GM06990 (cell line): ENCODE measurements at regions not wholly inside any gene's neighbourhood (a gene's known extent, or its start where the extent isn't known, plus 50 kb on each side); places are given as distances from the start of the nearest gene placed in this dataset.

Experiments
- DNase-seq: peaks from one replicate; pipeline ENCODE4 v3.0.0-alpha.2; 2011; ENCODE audit not compliant: insufficient read length; ENCODE audit errors: extremely low read depth
- H3K27me3 ChIP-seq: replicated peaks from 2 replicates; pipeline ENCODE4 v1.6.0; 2011; ENCODE audit warnings: low read length; ENCODE audit not compliant: control insufficient read depth, insufficient read depth
- H3K36me3 ChIP-seq: 2 replicates; pipeline ENCODE4 v1.5.1; 2011; ENCODE audit warnings: low read length; ENCODE audit not compliant: control insufficient read depth, insufficient read depth
- H3K4me3 ChIP-seq: replicated peaks from 2 replicates; pipeline ENCODE4 v1.5.1; 2011; ENCODE audit warnings: low read depth, mild to moderate bottlenecking, control low read depth, low read length
- CTCF ChIP-seq: IDR thresholded peaks from 2 replicates; pipeline ENCODE4 v1.5.1; 2011; ENCODE audit warnings: low read length, control low read depth, mild to moderate bottlenecking, inconsistent platforms; ENCODE audit not compliant: insufficient read depth, poor library complexity, severe bottlenecking

GRCh38 chr7:115758025-115758424 is 272.5 kb downstream of the TFEC start:
- no peak for DNase-seq
- H3K4me3 ChIP-seq, result no peak overlapping the region
- no peaks in the 10 kb centered on the region for H3K36me3 ChIP-seq
- H3K27me3 ChIP-seq, result no peaks in the 10 kb centered on the region
- no peak for TF ChIP-seq CTCF

GRCh38 chr7:115754226-115754625 is 276.3 kb downstream of the TFEC start:
- Histone ChIP-seq H3K4me3 (no peak overlapping the region), H3K36me3 (no peaks in the 10 kb centered on the region), H3K27me3 (no peaks in the 10 kb centered on the region)
- no peak for DNase-seq
- no peak for TF ChIP-seq CTCF

- Histone ChIP-seq H3K27me3 (no peaks in the 10 kb centered on the region), H3K4me3 (no peak overlapping the region), H3K36me3 (no peaks in the 10 kb centered on the region)
- DNase-seq, result no peak
- TF ChIP-seq CTCF, result no peak
Observed at GRCh38 chr7:115749924-115750323, 280.6 kb downstream of the TFEC start.

DNA sequence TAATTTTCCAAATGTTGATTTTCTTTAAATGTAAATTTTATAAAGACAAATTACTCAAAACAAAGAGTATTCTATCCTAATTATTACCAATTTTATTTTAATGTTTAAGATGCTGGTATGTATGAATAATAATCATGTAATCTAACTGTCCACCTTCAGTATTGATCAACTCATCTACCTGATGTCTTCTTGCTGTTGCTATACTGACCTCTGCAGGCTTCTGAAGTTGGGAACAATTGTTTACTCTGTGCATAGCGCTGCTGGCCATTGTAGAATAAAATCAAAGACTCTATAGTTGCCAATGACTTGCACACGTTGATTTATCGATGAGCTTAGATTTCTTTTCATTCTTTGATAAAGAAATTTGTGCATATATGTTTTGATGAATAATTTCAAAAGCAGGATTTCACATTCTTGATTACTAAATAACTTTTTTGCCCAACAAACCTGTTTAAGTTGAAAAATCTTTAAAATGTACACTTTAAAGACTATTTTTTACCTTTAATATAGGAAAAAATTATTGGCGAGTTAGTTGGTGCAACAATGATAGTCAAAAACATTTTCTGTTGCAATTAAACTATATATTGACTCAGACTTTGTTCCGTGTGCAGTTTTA is 282.3 kb downstream of the TFEC start:
- H3K36me3 ChIP-seq, result no peaks in the 10 kb centered on the region
- DNase-seq, result no peak
- no peaks in the 10 kb centered on the region for H3K27me3 ChIP-seq
- TF ChIP-seq CTCF, result peak; percentile 48
- no peak overlapping the region for H3K4me3 ChIP-seq

GRCh38 chr7:115747174-115747573 is 283.4 kb downstream of the TFEC start:
- no peaks in the 10 kb centered on the region for H3K36me3 ChIP-seq
- no peaks in the 10 kb centered on the region for H3K27me3 ChIP-seq
- no peak for TF ChIP-seq CTCF
- peak; percentile 6 for DNase-seq
- H3K4me3 ChIP-seq, result no peak overlapping the region

DNA sequence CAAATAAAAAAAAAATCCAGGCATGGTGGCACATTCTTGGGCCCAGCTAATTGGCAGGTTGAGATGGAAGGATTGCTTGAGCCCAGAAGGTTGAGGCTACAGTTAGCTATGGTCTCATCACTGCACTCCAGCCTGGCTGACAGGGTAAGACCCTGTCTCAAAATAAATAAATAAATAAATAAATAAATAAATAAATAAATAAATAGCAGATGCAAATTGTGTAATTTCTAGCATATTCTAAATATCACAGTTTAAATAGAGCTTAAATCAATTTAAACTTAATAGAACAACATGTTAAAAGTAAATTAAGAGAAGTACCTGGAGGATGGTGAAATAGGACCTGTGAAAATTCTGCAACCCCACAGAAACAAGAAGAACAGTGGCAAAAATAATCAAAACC is 290.5 kb downstream of the TFEC start:
- no peaks in the 10 kb centered on the region for H3K36me3 ChIP-seq
- no peak for DNase-seq
- no peak overlapping the region for H3K4me3 ChIP-seq
- TF ChIP-seq CTCF, result no peak
- H3K27me3 ChIP-seq, result no peaks in the 10 kb centered on the region
